IPS DF 19.7 (cell line): ENCODE measurements at regions not wholly inside any gene's neighbourhood (a gene's known extent, or its start where the extent isn't known, plus 50 kb on each side); places are given as distances from the start of the nearest gene placed in this dataset.

ENCODE experiments used
- DNase-seq: peaks from one replicate; pipeline ENCODE4 v3.0.0-alpha.2; 2013; ENCODE audit warnings: low read depth, low spot score

DNA sequence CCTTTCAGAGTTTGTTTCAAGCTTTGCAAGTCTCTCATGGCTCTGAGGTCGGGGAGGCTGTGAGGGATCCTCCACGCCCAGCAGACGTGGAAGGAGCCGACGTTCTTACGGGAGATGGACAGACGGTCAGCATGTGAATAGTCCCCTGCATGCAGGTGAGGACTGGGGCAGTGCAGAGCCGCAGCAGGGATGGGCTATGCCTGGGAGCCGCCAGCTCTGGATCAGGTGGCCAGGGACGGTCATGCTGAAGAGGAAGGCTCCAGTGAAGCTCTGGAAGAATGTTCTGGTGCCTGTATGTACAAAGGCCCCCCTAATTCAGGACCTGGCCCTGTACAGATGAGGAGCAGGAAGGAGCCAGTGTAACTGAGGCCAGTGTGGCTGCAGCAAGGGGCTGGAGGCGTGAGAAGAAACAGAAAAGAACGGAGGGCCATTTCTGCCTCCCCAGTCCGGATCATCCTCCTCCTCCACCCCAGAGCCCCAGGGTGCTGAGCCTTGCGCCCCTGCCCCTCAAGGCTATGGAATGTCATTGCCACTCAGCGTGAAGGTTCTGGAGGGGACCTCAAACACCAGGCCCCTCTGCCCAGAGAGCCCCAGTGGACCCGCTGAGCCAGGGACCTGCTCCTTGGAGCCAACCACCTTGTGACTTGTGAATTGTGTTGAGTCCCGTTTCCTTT, 96.8 kb upstream of the DIO3 start:
- DNase-seq: no peak

- DNase-seq: no peak
Measured at GRCh38 chr14:101464984-101465794, 96.1 kb upstream of the DIO3 start.

- no peak for DNase-seq
Measured at GRCh38 chr14:101465795-101466448, 95.4 kb upstream of the DIO3 start.

DNA sequence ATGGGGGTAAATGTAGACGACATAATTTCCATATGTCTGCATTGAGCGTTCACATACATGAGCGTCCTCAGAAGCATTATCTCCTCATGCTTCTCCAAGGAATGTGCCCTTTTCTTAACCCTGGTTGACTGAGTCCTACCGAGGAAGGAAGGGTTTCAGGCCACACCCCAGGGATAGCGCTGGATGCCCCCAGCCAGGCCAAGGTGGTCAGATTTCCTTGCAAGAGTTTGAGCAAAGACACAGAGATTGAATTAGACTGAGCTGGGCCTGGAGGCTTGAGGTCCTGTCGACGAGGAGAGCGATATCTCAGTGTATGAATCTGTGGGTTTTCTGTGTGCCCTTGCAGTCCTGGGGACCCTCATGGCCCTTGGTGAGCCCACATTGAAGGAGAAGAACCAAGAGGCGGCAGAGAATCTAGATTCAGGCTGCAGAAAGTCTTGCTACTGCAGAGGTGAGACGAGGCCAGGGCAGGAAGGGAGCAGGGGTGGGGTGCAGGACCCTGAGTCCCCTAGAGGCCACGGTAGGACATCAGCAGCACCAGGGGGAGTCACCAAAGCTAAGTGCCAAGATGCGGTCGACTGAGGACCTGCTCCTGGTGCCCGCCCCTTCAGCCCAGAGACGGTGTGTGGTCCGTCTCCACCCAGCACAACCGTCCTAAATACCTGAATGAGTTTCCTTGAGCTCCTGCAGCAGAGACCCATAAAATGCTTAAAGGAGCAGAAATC, 94.7 kb upstream of the DIO3 start:
- DNase-seq: no peak

GRCh38 chr14:101467181-101467926, 93.9 kb upstream of the DIO3 start:
- no peak for DNase-seq

DNA sequence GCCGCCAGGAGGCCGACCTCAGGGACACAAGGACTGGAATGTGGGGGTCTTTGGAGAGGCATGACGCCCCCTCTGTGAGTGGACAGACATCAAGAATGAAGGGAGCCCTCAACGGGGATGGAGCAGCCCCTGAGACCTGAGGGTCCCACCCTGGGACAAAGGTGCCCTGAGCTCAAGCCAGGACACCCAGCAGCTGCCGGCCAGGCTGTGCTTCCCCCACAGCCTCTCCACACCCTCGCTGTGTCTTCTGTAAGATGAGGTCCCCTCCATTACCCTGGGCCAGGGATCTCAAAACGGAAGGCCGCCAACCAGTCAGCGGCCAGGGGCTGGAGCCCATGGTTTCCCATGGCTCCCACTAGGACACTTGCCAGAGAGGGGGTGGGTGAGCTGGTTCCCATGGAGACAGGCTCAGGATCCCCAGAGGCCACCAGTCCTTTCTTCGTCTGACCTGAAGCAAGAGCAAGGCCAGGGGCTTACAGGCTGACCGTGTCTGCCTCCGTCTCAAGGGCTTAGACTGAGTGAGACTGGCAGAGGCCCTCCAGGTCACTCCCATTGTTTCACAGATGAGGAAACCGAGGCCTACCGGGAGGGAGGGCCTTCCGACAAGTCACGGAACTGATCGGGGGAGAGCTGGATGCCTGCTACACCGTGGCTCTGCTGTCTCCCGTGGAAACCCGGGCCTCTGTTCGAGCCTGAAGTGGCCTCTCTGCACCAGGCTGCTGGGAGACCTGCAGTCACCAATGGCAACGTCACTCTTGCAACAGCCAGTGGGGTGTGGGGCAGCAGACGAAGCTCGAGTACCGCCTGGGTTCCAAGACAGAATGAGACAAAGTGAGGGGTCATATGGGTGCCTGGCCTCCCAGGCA, 91.7 kb upstream of the DIO3 start:
- no peak for DNase-seq

DNA sequence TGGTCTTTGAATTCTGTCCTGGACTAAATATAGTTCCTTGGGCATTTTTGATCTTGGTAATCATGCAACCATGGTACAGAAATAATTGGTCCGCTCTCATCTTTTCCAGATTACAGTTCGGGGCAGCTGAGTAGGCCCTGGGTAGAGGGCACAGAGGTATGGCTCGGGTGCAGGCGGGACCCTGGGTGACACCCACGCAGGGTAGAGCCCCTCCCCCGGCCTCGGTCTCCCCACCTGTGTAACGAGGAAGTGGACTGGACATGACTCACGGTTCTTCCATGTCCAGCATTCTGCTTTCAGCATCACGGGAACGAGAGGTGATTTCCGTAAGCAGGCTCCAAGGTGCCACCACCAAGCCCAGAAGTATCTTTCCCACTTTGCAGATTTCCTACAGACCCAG, 91.0 kb upstream of the DIO3 start:
- no peak for DNase-seq

- DNase-seq: no peak
Measured at GRCh38 chr14:101471723-101472517, 89.4 kb upstream of the DIO3 start.

- DNase-seq: no peak
Measured at GRCh38 chr14:101472518-101472849, 88.8 kb upstream of the DIO3 start.

DNA sequence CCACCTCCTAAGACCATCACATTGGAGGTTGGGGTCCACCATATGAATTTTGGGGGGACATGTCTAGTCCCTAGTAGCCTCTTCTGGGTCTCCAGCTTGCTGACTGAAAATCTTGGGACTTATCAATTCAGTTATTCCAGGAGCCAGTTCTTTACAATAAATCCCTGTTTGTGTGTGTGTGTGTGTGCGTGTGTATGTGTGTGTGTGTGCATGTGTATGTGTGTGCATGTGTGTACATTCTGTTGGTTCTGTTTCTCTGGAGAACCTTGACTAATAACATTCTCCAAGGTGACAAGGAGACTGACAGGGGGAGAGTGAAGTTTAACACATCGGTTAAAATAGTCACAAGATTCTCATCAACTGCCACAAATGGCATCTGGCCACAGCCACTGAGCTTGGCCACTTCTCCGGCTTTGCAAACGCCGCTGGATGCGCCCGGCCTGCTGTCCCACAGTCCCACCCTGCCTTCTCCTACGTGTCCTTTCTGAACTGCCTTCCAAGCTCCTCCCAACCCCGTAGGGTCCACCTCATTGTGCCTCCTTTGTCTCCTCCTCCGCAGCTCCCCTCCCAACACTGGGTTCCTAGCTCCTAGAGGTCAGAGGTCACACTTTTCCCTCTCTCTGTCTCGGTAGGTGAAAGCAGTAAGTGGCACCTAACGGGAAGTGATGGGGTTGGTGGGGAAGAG, 88.1 kb upstream of the DIO3 start:
- DNase-seq: no peak

GRCh38 chr14:101473795-101474562, 87.3 kb upstream of the DIO3 start:
- DNase-seq: no peak

- no peak for DNase-seq
Measured at GRCh38 chr14:101474563-101475455, 86.5 kb upstream of the DIO3 start.

DNA sequence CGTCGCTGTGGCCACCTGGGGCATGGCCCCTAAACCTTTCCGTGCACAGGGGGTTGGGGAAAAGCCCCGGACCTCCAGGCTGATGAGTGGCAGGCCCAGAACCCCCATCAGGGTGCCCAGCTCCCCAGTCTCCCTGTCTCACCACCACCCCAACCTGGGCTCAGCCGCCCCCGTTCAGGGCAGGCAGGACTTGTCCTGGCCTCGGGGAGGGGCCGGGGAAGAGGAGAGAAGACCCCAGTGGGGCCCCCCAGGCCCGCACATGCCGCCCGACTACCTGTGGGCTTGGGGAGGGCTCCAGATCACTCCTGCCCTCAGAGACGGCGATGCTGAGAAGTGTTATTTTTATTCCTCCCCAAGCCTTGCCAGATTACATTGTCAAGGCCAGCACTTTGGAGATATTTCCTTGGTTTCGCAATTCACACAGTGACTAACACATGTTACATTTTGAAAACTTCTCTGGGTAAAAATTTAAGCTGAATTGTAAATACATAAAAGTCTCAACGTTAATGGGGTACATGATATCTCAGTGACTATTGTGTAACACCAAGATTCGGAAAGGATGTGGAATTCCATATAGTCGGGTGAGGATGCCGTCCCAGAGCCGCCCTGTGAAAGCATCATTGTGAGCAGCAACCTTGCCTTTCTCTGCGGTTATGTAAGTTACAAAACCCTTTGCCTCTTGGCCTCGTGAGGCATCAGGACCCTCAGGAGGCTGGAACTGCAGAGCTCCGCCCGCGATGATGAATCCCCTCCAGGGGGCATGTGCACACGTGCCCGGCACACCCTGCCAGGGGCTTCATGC, 85.6 kb upstream of the DIO3 start:
- no peak for DNase-seq

DNA sequence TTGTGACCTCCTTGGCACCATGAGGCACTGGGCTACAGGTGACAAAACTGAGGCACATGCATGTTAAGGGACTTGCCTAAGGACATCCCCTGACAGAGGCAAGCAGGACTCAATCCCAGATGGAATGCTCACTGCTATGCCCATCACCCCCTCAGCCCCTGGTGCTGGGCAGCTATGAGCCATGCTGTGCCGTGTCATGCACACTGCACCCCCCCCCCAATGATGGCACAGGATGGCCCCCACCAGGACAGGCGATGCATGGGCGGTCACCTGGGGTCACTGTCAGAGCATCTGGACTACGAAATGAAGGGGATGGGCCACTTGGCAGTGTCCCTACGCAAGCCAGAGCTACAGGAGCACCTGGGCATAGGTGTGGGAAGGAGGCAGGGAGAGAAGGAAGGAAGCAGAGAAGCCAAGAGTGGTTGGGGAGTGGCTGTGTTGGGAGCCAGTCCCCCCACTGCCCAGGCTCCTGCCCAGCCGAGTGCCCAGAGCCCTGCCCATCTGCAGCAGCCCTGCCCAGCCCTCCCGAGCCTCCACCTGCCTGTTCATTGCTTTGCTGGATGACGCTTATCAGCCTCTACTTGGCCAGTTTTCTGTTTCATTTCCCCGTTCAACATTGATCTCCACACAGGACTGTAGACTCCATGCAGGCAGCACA, 84.9 kb upstream of the DIO3 start:
- DNase-seq: no peak

- DNase-seq: peak; percentile 69
Measured at GRCh38 chr14:101476916-101477553, 84.3 kb upstream of the DIO3 start.
